Natural killer cell (primary cell): ENCODE measurements at regions not wholly inside any gene's neighbourhood (a gene's known extent, or its start where the extent isn't known, plus 50 kb on each side); places are given as distances from the start of the nearest gene placed in this dataset.

Source experiments
- ATAC-seq, 3 donors: fragments of 150-1000 bp in 2 of 3; fragments of 200-7000 bp in 1 of 3; cut with Tn5 transposase; 1 replicate in 1 of 3; 2 replicates in 2 of 3; pipeline ENCODE4 v1.10.0; 2021; ENCODE audit warnings: mild to moderate bottlenecking in 2 of 3, moderate library complexity in 2 of 3
- DNase-seq, 2 donors: peaks; one replicate each; pipeline versions ENCODE4 v3.0.0 to v3.0.0-alpha.2; 2013 to 2021; ENCODE audit warnings: mixed read lengths in 1 of 2
- H3K27ac ChIP-seq: one replicate; pipeline ENCODE4 v1.5.1; 2013; ENCODE audit warnings: mild to moderate bottlenecking, low read length
- H3K27me3 ChIP-seq: one replicate; pipeline ENCODE4 v1.6.1; 2013; ENCODE audit warnings: low read length; ENCODE audit not compliant: control insufficient read depth, insufficient read depth
- H3K36me3 ChIP-seq: one replicate; pipeline ENCODE4 v1.6.1; 2013; ENCODE audit warnings: low read length; ENCODE audit not compliant: control insufficient read depth, insufficient read depth
- H3K4me1 ChIP-seq: one replicate; pipeline ENCODE4 v1.6.1; 2013; ENCODE audit warnings: low read length; ENCODE audit not compliant: control insufficient read depth, insufficient read depth
- H3K4me3 ChIP-seq: one replicate; pipeline ENCODE4 v1.5.1; 2013; ENCODE audit warnings: low read length
- H3K9me3 ChIP-seq: one replicate; pipeline ENCODE4 v1.6.1; 2013; ENCODE audit warnings: low read length; ENCODE audit not compliant: control insufficient read depth, insufficient read depth
- H3K27ac Mint-ChIP-seq, 2 donors: one replicate each; pipeline ENCODE4 v1.8.0; 2022; ENCODE audit warnings: mild to moderate bottlenecking in 2 of 2, mixed read lengths in 2 of 2, moderate library complexity in 1 of 2
- H3K27me3 Mint-ChIP-seq, 2 donors: one replicate each; pipeline ENCODE4 v1.8.0; 2022; ENCODE audit warnings: low read depth in 2 of 2, mixed read lengths in 2 of 2
- H3K36me3 Mint-ChIP-seq: one replicate; pipeline ENCODE4 v1.8.0; 2022; ENCODE audit warnings: mixed read lengths
- H3K4me1 Mint-ChIP-seq, 2 donors: one replicate each; pipeline ENCODE4 v1.8.0; 2022; ENCODE audit warnings: mixed read lengths in 2 of 2
- H3K4me3 Mint-ChIP-seq: one replicate; pipeline ENCODE4 v1.8.0; 2022; ENCODE audit warnings: mild to moderate bottlenecking, moderate library complexity, mixed read lengths
- H3K9me3 Mint-ChIP-seq, 2 donors: one replicate each; pipeline ENCODE4 v1.8.0; 2022; ENCODE audit warnings: mixed read lengths in 2 of 2
- WGBS: methylation state at CpG from one replicate; pipeline ENCODE4 v1.1.7; 2013; ENCODE audit warnings: missing lambda C conversion rate; ENCODE audit not compliant: insufficient coverage; 5-methylcytosine and 5-hydroxymethylcytosine counted together
- intact Hi-C: fragments of 100-400 bp; cut with micrococcal nuclease; formaldehyde crosslinking; loops from one replicate; pipeline ENCODE4 v1.14.2; 2022
- TF ChIP-seq, protein P1 (sequence below): fragments of 200-600 bp; IDR thresholded peaks from one replicate; pipeline ENCODE4 v1.8.0; 2022; ENCODE audit warnings: antibody characterized with exemption

DNA sequence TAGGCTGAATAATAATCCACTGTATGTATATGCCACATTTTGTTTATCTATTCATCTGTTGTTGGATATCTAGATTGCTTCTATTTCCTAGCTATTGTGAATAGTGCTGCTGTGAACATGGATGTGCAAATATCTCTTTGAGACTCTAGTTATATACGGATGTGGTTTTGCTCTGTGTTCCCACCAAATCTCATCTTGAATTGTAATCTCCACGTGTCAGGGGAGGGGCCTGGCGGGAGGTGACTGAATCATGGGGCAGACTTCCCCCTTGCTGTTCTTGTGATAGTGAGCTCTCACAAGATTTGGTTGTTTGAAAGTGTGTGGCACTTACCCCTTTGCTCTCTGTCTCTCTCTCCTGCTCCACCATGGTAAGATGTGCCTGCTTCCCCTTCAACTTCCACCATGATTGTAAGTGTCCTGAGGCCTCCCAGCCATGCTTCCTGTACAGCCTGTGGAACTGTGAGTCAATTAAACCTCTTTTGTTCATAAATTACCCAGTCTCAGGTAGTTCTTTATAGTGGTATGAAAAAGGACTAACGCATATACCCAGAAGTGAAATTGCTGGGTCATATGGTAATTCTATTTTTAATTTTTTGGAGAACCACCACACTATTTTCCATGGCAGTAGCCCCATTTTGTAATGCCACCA, 86.1 kb upstream of the UPP2 start:
- Mint-ChIP-seq H3K4me3 (no peak overlapping the region), H3K27me3 (peaks cover 1 to 2% of the 10 kb centered on the region in 2 donors), H3K36me3 (no peaks in the 10 kb centered on the region), H3K27ac (no peak overlapping the region), H3K9me3 (no peaks in the 10 kb centered on the region), H3K4me1 (no peaks in the 10 kb centered on the region)
- no peak overlapping the region for H3K4me3 ChIP-seq
- peaks cover 3% of the 10 kb centered on the region for H3K27me3 ChIP-seq
- ATAC-seq (peak in 1 of 3 donors; percentile 72), DNase-seq (peak in 1 of 2 donors; percentile 23)
- intact Hi-C loops: no loop called here
- no peaks in the 10 kb centered on the region for H3K9me3 ChIP-seq
- no peaks in the 10 kb centered on the region for H3K4me1 ChIP-seq
- TF ChIP-seq, protein P1, sequence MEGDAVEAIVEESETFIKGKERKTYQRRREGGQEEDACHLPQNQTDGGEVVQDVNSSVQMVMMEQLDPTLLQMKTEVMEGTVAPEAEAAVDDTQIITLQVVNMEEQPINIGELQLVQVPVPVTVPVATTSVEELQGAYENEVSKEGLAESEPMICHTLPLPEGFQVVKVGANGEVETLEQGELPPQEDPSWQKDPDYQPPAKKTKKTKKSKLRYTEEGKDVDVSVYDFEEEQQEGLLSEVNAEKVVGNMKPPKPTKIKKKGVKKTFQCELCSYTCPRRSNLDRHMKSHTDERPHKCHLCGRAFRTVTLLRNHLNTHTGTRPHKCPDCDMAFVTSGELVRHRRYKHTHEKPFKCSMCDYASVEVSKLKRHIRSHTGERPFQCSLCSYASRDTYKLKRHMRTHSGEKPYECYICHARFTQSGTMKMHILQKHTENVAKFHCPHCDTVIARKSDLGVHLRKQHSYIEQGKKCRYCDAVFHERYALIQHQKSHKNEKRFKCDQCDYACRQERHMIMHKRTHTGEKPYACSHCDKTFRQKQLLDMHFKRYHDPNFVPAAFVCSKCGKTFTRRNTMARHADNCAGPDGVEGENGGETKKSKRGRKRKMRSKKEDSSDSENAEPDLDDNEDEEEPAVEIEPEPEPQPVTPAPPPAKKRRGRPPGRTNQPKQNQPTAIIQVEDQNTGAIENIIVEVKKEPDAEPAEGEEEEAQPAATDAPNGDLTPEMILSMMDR: no peak
- H3K36me3 ChIP-seq: no peaks in the 10 kb centered on the region
- 59% methylated on average over 3 of the region's 4 CpGs for WGBS
- H3K27ac ChIP-seq: no peak overlapping the region

DNA sequence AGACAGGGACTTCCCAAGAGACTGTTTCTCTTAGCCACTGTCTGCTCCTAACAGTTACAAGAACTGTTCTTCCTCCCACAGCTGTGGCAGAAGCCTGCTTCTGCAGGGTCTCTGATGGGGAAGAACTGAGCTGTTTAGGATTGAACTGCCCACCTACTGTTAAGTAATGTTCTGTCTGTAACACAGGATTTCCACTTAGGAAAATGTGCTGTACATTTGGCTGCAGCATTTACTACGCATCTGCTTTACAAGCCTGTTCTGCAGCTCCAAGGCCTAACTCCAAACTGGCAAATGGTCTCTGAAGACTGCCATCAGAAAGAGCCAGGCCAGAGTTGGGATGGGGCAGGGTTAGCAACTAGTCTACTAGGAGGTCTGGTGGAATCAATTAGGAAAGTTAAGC, 87.8 kb upstream of the UPP2 start:
- Histone ChIP-seq H3K4me1 (no peaks in the 10 kb centered on the region), H3K27me3 (peaks cover 3% of the 10 kb centered on the region), H3K4me3 (no peak overlapping the region), H3K9me3 (no peaks in the 10 kb centered on the region), H3K36me3 (no peaks in the 10 kb centered on the region), H3K27ac (no peak overlapping the region)
- no peak overlapping the region for H3K27ac Mint-ChIP-seq
- intact Hi-C loops: loop anchor here (5.0 kb wide), 1 partner anchor 237 kb away; no protein-coding TSS in a partner anchor
- no peaks in the 10 kb centered on the region for H3K36me3 Mint-ChIP-seq
- no peaks in the 10 kb centered on the region for H3K9me3 Mint-ChIP-seq
- DNase-seq (no peak), ATAC-seq (no peak)
- TF ChIP-seq, protein P1: no peak
- 88% methylated on average over 1 of the region's 1 CpG for whole genome bisulfite sequencing
- no peaks in the 10 kb centered on the region for H3K4me1 Mint-ChIP-seq
- H3K4me3 Mint-ChIP-seq: no peak overlapping the region
- peaks cover 7 to 18% of the 10 kb centered on the region in 2 donors for H3K27me3 Mint-ChIP-seq

DNA sequence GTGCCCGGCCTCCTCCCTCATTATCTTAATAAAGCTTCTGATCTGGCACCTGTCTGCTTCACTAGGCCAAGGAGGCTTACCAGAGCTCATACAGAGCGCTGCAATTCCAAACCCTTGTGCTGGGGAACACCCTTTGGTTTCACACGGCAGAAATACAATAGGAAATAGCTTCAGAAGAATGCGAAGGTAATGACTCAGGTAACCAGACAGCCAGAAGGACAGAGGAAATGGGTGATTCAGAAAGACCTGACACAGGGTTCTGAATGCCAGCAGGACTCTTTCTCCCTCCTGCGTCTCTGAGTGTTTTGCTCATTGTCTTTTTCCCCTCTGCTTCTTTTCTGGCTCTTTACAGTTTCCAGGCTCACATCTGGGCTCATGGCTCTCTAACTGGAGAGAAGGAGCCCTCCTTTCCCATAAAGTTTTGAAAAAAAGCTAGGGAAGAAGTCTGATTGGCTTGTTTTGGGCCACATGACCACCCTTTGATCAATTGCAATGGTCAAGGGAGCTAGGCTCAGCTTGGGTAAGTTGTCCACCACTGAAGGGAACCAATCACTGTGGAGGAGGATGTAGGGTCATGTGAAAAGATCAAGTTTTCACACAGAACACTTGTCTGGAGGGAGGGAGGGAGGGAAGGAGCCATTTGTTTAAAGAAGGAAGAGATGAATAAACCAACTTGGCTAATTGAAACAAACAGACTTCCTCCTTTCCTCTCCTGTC, 90.5 kb upstream of the UPP2 start:
- H3K36me3 ChIP-seq: no peaks in the 10 kb centered on the region
- WGBS: 91% methylated on average over 5 of the region's 5 CpGs
- H3K4me3 ChIP-seq: no peak overlapping the region
- H3K4me1 Mint-ChIP-seq: no peaks in the 10 kb centered on the region
- no peak overlapping the region for H3K4me3 Mint-ChIP-seq
- no peaks in the 10 kb centered on the region for H3K9me3 ChIP-seq
- no peaks in the 10 kb centered on the region for H3K4me1 ChIP-seq
- H3K36me3 Mint-ChIP-seq: no peaks in the 10 kb centered on the region
- TF ChIP-seq, protein P1: no peak
- H3K27ac Mint-ChIP-seq: no peak overlapping the region
- DNase-seq: no peak
- intact Hi-C loops: loop anchor here (5.0 kb wide), 1 partner anchor 234 kb away; no protein-coding TSS in a partner anchor
- peaks cover 3% of the 10 kb centered on the region for H3K27me3 ChIP-seq
- no peaks in the 10 kb centered on the region for H3K9me3 Mint-ChIP-seq
- H3K27ac ChIP-seq: no peak overlapping the region
- ATAC-seq: no peak
- peaks cover 13 to 34% of the 10 kb centered on the region in 2 donors for H3K27me3 Mint-ChIP-seq
